GM18519 (cell line): ENCODE measurements at regions not wholly inside any gene's neighbourhood (a gene's known extent, or its start where the extent isn't known, plus 50 kb on each side); places are given as distances from the start of the nearest gene placed in this dataset.
"Not testable (repeated sequence)": the region's sequence is repeated elsewhere in the genome, so short reads cannot be mapped to it uniquely, and the experiment has no call there.

Source experiments
- ATAC-seq: cut with Tn5 transposase; IDR thresholded peaks from one replicate; pipeline ENCODE4 v1.9.1; 2021; ENCODE audit warnings: mild to moderate bottlenecking, moderate library complexity; ENCODE audit not compliant: unreplicated experiment, low FRiP score

DNA sequence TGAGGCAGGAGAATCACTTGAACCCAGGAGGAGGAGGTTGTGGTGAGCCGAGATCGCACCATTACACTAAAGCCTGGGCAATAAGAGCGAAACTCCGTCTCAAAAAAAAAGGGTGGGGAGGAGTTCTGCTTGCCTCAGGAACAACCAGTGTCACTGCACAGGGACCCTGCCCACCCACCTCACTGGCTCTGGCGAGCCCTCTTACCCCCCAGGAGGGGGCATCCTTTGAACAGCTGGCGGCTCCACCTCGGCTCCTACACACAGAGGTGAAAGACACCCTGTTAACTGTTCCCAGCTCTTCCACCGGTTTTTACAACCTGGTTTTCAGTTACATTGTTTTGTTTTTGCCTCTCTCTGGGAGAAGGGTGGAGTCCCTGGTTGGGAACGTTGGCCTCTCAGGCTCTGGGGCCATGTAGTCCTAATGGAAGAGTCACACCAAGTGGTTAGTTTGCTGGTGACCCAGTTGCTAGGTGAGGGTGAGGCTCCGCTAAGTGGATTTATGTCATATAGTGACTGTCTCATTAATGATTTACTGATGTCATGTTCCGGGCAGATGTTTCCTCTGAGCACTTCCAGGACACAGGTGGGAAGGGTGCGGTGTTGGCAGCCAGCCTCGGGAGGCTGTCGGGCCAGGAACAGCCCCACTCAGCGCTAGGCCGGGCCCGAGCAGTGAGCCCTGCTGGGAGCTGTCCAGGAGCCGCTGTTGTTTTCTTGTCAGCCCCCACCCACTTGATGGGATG is 120.6 kb upstream of the TPTE start:
- ATAC-seq: not testable (repeated sequence)

DNA sequence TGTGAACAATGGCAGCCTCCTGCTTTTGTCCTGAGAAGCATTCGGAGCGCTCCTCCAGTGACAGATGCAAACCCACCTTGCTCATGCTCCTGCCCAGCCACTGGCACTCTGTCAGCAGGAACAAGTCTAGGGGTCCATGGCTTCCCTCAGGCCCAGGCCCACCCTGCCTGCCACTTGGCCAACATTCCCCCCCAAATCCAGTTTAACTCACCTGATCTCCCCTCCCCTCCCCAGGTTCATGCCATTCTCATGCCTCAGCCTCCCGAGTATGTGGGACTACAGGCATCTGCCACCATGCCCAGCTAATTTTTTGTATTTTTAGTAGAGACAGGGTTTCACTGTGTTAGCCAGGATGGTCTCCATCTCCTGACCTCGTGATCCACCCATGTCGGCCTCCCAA is 118.9 kb upstream of the TPTE start:
- ATAC-seq: not testable (repeated sequence)

DNA sequence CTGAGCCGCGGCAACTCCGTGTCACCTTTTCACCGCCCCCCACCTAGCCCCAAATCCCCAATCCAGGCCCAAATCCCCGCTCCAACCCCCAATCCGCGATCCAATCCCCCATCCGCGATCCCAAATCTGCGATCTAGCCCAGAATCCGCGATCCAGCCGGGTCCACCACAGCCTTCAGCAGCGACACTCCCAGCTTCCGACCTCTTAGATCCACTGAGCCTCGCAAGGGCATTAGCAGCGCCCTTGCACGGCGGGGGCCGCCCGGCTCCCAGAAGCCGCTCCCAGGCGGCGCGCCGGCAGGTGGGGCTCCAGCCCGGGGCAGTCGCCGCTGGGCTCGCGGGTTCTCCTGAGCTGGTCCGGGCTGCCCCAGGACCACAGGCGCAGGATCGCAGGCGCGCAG is 116.1 kb upstream of the TPTE start:
- not testable (repeated sequence) for ATAC-seq

DNA sequence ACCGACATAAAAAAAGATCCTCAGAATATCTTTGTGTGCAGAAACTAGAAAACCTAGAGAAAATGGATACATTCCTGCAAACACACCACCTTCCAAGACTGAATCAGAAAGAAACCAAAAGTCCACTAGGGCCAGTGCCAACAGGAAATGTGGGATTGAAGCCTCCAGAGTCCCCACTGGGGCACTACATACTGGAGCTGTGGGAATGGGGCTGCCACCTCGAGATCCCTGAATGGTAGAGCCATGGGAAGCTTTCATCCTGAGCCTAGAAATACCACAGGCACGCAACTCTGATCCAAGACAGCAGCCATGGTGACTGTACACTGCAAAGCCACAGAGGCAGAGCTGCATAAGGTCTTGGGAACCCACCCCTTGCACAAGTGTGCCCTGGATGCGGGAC is 111.6 kb upstream of the TPTE start:
- ATAC-seq: not testable (repeated sequence)

DNA sequence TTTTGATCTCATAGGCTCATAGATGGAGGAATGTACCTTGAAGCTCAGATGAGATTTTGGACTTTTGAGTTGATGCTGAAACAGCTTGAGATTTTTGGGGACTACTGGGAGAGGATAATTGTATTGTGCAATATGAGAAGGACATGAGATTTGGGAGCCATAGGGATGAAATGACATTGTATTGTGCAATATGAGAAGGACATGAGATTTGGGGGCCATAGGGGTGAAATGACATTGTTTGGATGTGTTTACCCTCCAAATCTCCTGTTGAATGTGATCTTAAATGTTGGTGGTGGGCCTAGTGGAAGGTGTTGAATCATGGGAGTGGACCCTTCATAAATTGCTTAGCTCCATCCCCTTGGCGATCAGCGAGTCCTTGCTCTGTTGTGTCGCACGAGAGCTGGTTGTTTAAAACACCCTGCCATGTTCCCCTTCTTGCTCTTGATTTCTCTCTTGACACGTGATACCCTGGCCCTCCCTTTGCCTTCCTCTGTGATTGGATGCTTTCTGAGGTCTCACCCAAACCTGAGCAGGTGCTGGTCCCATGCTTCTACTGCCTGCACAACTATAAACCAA is 110.9 kb upstream of the TPTE start:
- ATAC-seq: not testable (repeated sequence)

DNA sequence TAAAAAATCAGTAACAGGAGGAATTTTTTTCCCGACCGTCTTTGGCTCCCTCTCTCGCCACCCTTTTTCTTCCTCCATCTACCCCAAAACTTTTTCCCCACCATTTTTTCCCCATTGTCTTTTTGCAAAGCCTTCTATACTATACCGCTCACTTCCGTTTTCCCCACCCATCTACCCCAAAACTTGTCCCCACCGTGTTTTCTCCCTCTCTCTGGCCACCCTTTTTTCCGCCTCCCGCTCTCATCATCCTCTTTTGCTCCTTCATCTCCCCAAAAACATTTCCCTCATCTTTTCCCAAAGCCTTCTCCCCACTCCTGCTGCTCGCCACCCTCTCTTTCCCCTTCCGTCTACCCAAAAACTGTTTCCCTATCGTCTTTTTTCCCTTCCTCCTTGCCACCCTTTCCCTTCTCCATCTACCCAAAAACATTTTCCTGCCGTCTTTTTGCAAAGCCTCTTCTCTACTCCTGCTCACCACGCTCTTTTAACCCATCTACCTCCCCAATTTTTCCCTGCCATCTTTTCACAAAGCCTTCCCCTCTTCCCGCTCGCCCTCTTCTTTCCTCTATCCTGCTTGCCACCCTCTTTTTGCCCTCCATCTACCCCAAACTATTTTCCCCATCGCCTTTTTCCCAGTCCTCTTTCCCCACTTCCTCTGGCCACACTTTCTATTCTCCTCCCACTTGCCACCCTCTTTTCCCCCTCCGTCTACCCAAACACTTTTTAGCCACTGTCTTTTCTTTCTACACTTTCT is 109.4 kb upstream of the TPTE start:
- ATAC-seq: not testable (repeated sequence)

DNA sequence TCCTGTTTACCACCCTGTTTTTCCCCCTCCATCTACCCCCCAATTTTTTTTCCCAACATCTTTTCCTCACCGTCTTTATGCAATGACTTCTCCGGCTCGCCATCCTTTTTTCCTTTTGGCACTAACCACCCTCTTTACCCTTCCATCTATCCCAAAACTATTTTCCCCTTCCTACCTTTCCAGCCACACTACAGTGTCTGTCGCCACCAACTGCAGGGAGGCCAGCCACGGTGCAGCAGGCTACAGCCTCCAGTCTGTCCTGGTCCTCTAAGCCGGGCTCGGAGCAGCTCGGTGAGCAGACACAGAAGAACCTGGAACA is 108.5 kb upstream of the TPTE start:
- not testable (repeated sequence) for ATAC-seq

DNA sequence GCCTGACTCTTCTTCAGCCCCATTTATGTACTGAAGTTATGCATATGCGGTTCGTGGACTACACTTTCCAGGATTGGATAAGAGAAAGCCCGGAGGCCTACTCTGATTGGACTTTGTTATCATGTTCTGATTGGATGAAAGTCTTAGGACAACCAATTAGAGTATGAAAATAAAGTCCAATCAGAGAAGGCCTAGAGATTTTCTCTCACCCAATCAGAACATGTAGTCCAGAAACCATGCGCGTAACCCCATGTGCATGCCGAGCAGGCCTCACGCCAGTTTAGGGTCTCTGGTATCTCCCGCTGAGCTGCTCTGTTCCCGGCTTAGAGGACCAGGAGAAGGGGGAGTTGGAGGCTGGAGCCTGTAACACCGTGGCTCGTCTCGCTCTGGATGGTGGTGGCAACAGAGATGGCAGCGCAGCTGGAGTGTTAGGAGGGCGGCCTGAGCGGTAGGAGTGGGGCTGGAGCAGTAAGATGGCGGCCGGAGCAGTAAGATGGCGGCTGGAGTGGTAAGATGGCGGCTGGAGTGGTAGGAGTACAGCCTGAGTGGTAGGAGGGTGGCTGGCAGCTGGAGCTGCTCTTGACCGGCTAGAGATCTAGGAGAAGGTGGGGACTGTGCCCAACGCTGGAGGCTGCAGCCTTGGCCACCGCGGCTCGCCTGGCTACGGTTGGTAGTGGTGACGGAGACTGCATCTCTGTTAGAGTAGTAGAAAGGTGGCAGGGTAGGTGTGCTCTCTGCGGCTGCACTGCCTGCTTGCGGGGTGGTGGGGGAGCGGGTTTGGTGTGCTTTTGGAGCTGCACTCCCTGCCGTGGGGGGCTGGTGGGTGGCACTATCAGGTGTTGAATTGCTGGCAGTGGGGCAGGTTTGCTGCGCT is 107.9 kb upstream of the TPTE start:
- ATAC-seq: not testable (repeated sequence)

DNA sequence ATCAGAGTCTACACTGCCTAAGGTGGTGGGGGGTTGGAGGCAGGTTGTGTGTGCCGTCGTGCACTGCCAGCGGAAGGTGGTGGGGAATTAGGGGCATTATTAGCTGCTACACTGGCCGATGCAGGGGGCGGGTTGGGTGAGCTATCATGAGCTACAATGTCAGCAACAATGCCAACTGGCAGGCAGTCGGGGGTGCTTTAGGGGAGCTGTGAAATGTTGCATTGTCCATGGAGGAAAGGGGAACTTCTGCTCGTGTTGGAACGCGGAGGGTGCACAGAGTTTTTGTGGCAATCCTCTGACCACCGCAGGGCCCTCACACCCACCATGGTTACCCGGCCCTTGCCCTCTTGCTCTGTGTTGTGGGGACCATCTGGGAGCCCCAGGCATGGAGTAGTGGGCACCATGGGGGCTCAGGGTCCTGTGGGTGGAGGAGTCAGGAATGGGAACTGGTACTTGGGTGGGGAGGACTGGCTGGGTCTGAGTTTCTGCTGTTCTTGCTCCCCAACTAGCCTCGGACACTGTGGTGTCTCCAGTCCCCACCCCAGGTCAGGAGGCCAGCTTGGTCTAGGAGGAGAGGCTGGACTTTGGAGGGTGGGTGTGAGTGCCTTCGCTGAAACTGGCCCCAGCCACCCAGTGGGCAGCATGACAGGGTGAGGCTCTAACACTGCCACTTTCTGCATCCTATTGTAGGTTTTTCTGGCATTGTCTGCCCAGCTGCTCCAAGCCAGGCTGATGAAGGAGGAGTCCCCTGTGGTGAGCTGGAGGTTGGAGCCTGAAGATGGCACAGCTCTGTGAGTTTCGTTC is 107.1 kb upstream of the TPTE start:
- ATAC-seq: not testable (repeated sequence)

DNA sequence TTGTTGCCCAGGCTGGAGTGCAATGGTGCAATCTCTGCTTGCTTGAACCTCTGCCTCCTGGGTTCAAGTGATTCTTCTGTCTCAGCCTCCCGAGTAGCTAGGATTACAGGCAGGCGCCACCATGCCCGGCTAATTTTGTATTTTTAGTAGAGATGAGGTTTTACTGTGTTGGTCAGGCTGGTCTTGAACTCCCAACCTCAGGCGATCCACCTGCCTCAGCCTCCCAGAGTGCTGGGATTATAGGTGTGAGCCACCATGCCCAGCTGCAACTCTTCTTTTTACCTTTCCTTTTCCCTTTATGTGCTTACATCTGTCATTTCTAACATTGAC is 106.5 kb upstream of the TPTE start:
- not testable (repeated sequence) for ATAC-seq

DNA sequence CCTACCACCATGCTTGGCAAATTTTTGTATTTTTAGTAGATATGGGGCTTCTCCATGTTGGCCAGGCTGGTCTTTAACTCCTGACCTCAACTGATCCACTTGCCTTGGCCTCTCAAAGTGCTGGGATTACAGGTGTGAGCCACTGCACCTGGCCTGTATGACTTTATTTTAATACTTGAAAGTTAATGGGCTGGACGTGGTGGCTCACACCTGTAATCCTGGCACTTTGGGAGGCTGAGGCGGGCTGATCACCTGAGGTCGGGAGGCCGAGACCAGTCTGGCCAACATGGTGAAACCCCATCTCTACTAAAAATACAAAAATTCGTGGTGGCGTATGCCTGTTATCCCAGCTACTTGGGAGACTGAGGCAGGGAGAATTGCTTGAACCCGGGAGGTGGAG is 105.9 kb upstream of the TPTE start:
- ATAC-seq: not testable (repeated sequence)

DNA sequence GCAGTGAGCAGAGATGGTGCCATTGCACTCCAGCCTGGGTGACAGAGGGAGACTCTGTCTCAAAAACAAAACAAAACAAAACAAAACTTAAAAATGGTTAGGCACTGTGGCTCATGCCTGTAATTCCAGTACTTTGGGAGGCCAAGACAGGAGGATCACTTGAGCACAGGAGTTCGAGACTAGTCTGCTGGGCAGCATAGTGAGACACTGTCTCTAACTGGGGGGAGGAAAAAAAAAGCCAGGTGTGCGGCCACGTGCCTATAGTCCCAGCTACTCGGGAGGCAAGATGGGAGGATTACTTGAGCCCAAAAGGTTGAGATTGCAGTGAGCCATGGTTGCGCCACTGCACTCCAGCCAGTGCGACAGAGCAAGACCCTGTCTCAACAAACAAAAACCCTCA is 105.5 kb upstream of the TPTE start:
- not testable (repeated sequence) for ATAC-seq

DNA sequence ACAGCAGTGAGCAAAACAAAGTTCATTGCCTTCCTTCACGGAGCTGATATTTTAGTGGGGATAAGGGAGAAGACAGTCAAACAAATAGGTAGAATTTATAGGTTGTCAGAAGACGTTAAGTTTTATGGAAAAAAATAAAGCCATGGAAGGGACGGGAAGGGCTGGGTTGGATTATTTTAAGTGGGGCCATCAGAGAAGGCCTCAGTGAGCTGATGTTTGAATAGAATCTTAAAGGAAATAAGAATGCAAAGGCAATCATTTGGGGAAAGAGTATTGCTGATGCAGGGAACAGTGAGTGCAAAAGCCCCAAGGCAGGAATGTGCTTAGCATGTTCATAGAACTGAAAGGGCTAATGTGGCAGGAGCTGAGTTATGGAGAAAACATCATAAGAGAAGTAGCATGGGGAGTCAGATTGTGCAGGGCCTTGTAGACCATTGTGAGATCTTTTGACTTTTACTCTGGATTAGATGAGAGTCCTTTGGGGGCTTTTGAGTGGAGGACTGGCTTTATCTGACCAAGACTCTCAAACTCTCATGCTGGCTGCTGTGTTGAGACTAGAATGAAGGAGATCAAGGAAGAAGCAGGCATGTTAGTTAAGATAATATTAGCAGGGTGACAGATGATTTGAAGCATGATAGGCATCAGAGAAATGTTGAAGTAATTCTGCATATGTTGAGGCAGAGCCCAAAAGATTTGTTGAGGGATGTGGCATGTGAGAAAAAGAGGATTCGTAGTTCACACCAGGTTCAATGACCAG is 104.5 kb upstream of the TPTE start:
- not testable (repeated sequence) for ATAC-seq

DNA sequence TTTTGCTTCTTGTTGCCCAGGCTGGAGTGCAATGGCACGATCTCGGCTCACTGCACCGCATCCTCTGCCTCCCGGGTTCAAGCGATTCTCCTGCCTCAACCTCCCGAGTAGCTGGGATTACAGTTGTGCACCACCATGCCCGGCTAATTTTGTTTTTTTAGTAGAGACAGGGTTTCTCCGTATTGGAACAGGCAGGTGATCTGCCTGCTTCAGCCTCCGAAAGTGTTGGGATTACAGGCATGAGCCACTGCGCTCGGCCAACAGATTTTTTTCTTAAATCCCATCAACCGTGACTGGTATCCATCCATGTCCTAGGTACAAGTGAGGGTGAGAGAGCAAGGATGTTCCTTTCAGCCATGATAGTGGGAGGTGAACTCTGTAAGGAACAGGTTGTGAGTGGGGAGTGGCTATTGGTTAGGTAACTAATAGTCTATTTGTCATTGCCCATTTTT is 103.8 kb upstream of the TPTE start:
- ATAC-seq: not testable (repeated sequence)

DNA sequence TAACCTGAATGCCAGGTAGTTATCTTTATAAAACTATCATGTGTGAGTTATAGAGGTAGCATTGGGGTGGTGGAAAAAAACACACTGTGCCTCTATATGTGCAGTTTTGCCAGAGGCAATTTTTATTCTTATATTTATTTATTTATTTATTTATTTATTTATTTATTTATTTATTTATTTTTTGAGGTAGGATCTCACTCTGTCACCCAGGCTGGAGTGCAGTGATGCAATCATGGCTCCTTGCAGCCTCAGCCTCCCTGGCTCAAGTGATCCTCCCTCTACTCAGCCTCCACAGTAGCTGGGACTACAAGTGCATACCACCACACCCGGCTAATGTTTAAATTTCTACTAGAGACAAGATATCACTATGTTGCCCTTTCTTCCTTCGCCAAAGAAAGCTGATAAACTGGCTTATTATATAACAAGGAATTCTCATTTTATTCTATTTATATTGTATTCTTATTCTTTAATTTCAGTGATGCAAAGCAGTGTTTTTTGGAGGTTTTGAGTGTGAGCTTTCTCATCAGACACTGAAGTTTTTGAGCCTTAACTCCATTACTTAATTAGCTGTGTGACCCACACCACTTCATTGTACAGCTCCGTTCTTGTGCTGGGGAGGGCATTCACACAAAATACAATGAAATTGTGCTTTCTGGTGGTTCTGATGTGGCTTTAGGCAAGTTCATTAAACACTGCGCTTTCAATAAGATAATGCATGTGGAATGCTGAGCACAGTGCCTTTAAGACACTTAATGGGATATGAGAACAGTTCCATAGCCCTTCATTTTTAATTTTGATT is 102.9 kb upstream of the TPTE start:
- not testable (repeated sequence) for ATAC-seq

DNA sequence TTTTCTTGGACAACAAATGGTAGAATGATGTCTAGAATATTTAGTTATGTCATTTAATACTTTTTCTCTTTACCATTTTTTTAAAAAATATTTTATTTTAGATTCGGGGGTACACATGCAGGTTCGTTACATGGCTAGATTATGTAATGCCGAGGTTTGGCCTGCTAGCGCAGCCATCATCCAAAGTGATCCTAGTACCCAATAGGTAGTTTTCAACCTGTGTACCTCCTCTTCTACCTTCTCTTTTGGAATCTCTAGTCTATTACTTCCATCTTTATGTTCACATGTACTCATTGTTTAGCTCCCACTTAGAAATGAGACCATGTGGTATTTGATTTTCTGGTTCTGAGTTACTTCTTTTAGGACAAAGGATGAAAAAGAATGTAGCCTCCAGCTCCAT is 100.2 kb upstream of the TPTE start:
- not testable (repeated sequence) for ATAC-seq

DNA sequence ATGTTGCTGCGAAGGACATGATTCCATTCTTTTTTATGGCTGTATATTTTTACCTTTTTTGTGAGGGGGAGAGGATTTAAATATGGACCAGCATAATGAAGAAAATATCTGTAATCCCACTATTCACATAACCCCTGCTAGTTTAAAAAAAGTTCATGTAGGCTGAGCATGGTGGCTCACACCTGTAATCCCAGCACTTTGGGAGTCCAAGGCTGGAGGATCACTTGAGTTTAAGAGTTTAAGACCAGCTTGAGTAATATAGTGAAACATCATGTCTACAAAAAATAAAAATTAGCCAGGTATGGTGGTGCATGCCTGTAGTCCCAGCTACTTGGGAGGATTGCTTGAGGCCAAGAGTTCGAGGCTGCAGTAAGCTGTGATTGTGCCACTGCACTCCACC is 99.8 kb upstream of the TPTE start:
- ATAC-seq: not testable (repeated sequence)

DNA sequence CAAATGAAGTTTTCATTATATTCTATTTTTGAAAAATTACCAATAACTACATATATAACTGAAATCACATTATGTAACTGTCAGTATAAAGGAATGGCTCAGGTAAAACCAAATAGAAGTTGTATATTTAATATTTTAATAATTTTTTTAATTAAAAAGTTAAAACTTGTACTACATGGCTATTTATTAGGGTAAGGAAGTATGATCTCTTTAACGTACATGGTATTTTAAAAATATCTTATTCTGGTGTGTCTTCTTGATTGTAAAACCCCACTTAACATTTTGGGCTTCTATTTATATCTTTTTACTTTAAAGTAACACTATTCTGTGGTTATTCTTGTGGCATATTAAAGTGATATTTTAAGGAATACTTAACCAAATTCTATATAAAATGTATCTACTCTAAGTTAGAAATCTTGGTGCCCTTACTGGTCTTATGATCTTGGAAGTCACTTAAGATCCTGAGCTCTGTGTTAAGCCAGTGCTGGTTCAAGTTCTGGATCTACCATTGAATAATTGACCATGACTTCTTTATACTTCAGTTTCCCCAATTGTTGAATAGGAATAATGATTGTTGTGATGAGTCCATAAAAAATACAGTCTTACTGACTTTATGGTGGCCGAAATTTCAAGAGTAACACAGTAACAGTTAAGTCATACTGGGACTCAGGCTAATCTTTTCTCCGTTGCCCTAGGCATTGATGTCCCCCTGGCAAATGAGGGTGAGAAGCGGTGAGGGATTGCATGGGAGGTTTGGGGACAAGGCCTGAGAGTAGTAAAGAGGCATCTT is 97.1 kb upstream of the TPTE start:
- ATAC-seq: not testable (repeated sequence)
